IPS-NIHi7 (cell line): ENCODE measurements at regions not wholly inside any gene's neighbourhood (a gene's known extent, or its start where the extent isn't known, plus 50 kb on each side); places are given as distances from the start of the nearest gene placed in this dataset.

Experiments used
- DNase-seq: peaks from one replicate; pipeline ENCODE4 v3.0.0; 2012; ENCODE audit warnings: mixed read lengths; ENCODE audit errors: extremely low spot score

DNA sequence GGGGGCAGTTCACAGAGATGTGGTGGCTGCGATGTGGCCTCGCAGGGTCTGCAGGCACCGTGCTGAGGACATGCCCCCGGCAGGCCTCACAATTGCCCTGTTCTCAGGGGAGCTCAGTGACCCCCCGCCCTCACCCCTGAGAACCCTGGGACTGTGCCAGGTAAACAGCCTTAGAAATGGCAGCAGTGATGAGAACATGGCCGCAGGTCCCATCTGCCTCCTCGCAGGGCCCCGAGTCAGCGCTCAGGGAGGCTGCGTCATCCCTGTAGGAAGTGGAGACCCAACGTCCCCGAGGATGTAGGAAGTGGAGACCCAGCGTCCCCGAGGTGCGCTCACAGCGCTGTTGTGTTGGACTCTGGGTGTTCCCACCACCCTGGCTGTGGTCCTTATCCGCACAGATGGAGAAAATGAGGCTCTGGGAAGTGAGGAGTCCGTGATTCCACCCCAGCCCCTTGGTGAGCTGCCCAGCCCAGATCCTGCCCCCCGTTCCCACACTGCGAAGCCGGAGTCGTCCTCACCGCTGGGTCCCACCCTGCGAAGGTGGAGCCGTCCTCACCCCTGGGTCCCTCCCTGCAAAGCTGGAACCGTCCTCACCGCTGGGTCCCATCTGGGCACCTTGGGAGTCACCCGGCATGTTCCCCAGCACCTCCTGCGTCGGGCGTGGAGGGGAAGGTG, 1086.8 kb downstream of the BRD1 start:
- DNase-seq, result no peak

DNA sequence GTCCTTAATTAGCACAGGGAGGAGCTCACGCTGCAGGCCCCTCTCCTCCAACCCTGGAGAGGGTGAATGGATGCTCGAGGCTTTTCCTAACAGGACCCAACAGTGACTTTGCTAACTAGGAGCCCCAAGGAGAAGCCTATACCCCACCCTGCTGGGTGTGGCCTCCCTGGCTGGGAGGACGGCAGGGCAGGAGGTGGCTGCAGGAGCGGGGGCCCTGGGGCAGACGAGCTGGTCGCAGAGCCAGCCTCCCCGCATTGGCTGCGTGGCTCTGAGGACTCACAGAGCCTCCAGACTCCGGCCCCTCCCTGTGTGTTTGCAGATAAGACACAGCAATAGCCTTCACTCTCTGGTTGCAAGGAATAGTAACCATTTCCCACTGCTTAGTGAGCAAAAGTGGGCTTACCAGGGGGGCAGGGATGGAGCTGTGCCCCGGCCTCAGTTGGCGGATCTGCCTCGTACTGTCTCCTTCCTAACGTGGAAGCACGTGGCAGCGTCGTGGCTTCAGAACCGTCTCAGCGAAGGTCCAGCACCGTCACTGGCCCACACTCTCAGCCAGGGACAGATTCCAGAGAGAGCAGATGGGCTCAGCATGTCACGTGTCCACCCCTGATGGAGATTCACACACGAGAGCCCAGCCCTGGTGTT, 1087.5 kb downstream of the BRD1 start:
- DNase-seq, result no peak

DNA sequence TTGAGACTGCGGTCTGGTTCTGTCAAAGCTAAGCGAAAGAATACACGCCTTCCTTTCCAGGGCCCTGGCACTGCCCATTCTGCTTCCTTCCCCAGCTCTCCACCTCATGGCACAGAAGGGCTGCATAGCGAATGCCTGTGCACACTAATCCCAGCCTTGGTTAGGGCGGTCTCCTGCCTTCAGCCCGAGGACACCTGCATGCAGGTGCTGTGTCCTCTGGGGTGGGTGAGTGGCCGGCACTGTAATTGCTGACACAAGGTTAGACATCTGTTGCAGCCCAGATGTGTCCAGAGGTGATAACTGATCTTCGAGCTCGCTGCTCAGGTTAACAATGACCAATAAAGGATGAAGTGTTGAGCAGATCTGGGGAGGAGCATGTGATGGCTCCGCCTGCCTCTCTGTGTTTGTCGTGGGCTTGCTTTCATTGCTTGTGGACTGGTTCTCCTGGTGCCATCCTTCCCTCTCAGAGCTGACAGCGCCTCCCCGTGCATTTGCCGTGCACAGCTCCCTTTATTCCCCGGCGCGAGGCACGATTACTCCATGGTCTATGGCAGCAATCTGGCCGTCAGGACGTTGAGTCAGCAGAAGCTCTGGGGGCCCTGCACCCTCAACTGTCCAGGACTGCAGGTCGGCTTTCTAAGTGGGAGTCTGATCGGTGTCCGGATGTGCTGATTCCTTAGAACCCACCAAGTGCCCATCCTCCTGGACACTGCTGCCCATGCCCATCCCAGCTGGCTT, 1088.2 kb downstream of the BRD1 start:
- DNase-seq, result no peak

DNA sequence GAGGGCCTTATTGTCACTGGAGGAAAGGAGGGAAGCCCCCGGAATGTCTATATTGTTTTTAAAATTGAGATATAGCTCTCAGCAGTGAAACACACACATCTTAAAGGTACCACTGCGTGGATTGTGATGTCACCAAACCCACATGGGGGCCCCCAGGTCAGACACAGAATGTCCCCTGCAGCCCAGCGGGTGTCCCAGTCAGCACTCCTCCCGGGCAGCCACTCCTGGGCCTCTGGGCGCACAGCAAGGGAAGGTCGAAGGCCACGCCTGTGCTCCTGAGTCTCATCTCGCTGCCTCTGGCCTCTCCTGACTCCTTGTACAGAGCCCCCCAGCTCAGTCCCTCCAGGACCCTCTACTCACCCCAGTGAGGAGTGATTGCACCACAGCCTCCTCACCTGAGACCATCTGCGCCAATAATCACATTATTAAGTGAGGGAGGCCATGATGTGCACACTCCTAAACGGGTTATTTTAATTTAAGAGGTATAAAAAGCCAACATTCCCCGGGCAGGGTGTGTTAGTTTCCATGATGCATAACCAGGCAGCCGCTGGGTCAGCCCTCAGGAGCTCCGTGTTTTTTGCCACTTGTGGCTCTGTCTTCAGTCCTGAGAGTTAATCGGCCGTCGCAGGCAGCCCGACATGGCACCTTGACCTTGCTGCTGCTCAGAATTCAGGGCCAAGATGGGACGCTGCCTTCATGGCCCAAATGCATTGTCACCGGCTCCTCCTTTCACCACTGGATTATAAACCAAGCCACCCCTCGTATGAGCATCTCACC, 1089.3 kb downstream of the BRD1 start:
- DNase-seq, result no peak

DNA sequence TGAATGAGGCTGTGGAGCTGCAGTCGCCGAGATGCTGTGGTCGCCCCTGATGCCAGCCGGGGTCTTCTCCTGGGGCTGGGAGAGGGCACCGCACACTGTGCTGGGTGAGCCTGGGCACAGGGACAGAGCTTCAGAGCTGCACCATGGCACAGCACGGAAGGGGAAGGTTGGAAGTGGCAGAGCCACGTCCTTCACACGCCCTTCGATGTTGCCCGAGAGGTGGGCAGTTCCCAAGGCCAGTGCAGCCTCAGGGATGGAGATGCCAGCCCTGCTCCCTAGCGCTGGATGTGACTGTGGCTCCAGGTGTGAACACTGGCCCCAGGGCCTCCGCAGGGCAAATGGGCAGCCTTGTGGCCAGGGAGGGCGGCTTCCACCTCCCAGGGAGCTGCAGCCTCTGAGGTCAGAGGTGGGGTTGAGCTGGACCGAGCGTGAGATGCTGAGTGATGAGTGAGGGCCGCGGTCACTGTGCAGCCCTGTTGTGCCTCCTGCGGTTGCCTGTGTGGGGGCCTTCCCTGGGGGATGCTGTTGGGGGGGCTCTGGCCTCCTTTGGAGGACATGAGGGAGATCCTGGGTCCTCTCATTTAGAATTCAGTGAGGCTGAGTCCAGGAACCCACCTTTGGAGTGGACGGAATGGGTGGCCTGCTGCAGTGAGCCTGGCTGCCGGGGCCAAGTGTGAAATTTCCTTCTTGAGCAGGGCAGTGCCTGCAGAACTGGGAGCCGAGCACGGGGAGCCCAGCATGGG, 1090.0 kb downstream of the BRD1 start:
- DNase-seq, result no peak

DNA sequence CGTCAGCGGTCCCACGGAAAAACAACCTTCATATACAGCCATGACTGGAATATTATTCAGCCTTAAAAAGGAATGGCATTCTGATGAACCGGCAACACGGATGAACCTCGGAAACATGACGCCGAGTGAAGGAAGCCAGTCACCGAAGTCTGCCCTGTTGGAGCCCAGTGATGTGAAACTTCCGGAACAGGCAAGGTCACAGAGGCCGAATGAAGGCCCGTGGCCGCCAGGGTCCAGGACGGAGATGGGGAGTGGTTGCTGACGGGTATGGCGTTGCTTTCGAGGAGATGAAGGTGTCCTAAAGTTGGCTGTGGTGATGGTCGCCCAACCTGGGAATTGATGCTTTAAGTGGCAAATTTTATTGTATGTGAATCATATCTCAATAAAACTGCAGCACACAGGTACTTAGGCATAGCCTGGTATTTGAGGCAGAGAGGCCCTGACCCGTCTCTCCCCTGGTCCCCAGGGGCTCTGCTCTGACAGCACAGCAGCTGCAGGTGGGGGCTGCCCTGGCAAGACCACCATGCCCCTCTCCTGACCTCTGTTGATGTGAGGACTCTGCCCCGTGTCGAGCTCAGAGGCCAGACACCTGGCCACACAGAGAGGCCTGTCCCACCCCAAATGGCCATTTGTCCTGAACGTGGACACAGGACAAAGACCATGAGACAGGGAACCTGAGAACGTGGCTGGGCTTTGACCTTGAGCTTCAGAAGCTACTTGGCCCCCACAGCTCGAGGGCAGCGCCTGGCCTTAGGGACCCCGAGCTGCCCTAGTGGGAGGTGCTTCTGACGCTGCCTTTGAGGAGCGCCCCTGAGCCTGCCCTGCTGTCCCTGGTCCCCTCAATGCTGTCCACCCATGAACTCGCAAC, 1090.8 kb downstream of the BRD1 start:
- DNase-seq, result no peak

DNA sequence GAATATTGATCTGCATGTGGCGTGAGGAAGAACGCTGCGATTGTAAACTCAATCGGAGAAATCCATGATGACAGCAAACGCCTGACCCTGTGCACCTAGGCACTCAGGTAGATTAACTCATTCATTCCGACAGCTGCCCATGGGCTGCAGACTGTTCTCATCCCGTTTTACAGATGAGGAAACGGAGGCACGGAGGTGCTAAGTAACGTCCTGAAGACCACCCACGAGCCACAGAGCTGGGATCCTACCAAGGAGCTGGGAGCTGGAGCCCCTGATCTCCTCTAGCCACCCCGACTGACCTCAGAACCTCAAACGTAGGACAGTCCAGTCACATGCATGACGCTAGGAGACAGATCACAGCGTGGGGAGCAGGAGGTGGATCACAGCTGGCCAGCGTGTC, 1092.7 kb downstream of the BRD1 start:
- no peak for DNase-seq

DNA sequence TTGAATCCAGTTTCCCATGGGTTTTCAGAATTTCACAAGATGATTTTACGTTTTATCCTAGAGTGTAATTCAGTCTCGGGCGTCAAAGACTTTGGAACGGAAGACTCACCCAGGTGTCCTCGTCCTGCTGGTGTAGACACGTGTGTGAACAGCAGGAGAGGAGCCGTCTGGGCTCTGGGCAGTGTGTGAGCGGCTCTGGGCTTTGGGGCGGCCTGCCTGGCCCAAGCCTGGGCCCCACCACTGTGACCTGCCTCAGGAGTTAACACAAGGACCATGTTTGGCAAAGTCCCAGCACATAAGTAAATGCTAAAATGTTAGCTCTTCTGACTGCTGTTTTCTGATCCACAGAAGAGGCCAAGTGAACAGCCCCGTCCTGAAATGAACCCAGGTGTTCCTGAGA, 1093.3 kb downstream of the BRD1 start:
- DNase-seq, result no peak

DNA sequence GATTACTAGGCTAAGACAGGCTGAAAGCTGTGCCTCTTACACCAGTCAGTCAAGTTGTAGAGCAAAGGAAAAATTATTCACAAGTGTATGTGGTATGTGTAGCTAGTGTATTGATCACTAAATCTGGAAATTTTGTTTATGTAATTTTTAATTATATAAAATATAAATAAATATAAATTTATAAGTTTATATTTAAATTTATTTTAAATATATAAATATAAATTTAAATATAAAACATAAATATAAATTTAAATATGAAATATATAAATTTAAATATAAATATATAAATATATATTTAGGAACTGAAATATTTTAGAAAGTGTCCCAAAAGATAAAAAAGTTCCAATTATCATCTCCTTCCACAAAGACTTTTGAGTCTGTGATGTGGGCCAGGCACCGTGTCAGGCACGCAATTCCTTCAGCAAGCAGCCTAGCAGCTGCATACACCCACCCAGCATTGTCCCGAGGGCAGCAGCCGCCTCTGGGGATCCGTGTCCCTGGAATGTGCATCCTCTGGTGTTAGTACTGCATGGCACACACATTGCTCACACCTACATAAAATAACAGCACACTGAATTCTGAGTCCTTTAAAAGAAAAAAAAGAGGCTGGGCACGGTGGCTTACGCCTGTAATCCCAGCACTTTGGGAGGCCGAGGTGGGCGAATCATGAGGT, 1098.0 kb downstream of the BRD1 start:
- DNase-seq, result no peak

DNA sequence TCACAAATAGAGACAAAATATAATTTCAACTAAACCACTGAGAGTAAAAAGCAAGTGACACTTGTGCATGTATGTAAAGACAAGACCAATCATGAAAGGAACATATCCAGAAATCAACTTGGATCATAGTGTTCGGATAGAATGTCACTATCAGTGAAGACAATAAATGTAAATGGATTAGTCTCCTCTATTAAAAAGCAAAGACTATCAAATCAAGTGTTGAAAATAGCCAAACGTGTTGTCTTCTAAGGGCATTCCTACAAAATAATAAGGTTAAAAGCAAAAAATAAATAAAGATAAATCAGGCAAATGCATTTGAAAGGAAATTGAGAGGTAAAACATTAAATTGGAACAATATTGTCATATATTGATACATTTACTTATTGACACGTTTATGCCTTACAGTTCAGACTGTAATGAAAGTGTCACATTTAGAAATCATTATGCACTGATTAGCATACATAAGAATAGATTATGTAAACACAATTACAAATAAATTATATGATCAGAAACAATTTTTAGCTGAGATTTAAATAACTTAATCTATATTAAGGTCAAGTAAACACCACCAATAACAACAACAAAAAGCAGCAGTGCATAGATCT, 1100.1 kb downstream of the BRD1 start:
- no peak for DNase-seq

DNA sequence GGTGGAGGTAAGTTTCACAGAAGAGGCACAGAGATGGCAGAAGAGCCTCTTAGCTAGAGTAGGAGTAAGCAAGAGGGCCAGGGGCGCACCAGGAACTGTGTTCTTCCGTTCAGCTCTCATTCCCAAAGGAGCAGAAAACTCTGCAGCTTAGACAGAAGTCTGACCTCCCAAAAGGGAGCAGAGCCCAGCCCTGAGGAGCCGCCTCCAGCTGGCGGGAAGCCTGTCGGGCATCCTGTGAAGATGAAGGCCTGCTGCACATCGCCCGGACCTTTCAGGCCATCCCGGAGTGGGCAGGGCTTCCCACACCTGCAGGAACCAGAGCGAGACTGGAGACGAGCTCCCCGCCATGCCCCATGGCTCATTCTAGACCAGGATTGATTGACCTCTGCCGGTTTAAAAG, 1102.8 kb downstream of the BRD1 start:
- DNase-seq, result no peak

DNA sequence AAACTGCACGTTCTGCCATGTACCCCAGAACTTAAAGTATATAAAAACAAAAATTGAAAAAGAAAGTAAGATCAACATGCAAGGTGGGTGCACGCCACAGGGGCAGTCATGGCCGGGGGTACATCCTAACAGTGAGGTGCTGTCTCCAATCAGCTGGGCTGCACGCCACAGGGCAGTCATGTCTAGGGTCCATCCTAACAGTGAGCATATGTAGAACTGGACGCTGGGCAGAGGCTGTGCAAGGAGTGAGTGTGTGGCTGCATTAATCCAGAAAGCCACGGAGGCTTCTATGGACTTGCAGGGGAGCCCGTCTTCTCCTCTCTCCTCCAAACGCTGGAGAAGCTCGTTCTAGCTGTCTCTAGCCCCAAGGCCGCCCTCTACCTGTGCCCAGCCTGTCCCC, 1105.0 kb downstream of the BRD1 start:
- no peak for DNase-seq

DNA sequence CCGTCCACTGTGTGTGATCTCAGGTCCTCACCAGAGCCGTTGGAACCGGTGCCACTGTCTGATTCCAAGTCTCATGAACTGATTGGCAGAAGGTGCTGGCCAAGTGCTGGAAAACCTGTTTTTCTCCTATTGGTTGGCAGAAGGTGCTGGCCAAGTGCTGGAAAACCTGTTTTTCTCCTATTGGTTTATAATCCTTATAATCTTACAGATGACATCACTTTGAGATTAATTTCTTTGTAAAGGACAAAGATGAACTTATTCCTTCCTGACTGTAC, 1106.3 kb downstream of the BRD1 start:
- DNase-seq, result no peak

DNA sequence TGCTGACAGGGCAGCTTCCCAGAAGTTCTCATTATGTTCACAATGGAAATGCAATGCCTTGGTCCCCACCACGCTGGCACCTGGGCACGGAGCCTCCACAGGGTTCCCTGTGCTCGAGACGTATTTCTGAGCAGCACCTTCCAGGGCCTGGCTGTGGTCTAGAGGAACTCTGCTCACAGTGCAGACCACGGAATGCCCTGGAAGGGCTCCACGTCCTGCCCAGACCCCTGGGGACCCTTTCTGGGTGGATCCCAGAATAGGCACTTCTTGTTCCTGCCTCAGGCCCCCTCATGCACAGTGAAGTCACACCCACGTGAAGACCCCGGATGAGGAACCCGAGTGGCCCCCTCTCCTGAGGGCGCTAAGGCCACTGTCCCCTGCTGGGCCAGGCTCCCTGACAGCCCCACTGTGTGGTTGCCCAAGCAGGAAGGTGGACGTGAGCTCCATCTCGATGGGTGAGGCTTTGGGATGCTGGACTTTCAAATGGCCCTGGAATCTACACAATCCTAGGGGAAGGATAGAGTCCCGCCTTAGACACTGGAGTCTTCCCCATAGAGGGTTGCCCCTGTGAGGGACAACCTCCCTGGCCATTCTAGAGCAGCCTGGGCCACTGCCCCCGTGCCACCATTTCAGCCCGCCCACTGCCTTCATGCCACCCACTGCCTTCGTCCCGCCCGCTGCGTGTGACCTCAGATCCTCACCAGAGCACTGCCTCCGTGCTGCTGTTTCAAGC, 1106.8 kb downstream of the BRD1 start:
- no peak for DNase-seq

DNA sequence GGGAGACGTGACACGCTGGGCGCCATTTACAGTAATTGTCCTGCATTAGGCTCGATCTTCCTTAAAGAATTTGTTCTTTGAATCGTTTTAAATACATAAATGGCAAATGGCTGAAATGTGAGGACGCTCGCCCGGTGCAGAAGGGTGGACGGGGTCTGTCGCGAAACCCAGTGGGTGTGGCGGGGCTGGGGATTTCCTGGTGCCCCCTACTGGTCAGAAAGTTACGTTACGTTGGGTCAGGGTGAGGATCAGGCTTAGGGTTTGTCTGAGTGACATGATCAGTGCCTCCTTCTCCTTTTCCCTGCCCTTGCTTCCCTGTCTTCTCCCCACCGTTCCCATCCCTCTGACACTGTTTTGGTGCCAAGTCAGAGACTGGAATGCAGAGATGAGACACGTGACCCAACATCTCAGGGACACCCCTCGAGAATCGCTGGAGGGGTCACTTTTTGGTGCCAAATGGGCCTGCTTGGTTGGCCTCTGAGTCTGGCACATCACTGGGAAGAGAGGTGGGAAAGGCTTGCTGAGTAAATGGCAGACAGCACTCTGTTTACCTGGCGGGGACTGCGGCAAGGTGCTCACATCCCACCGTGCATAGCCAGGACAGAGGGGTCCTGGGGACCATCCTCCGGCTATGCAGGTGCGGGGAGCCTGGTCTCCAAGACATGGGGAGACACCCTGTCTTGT, 1107.6 kb downstream of the BRD1 start:
- peak; percentile 83 for DNase-seq

DNA sequence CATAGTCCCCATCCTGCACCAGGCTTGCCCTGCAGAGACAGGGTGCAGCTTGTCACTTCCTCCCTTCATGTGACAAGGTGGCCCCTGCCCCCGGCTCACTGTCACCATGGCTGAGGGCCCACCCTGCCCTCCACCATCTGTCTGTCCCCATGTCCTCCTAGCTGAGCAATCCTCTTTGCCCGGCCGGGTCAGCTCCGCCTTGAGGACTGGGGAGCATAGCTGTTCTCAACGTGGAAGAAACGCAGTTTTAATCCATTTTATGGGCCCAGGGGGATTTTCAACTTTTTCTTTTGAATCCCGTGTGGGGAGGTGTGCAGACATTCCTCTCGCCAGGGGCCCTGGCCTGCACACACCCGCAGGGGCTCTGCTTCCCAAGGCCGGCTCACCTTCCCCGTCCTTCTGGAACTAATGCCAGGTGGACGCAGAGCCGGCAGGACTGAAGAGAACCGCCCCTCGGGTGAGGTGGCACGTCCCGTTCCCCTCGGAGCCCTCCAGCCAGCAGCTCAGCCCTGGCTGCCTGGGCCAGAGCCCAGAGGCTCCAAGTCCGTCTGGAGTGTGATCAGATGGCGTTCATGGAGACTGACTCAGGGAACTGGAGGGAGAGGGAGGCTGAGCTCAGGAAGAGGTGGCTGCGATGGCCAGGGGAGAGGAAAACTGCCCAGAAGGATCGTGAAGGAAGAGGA, 1108.7 kb downstream of the BRD1 start:
- DNase-seq, result no peak

DNA sequence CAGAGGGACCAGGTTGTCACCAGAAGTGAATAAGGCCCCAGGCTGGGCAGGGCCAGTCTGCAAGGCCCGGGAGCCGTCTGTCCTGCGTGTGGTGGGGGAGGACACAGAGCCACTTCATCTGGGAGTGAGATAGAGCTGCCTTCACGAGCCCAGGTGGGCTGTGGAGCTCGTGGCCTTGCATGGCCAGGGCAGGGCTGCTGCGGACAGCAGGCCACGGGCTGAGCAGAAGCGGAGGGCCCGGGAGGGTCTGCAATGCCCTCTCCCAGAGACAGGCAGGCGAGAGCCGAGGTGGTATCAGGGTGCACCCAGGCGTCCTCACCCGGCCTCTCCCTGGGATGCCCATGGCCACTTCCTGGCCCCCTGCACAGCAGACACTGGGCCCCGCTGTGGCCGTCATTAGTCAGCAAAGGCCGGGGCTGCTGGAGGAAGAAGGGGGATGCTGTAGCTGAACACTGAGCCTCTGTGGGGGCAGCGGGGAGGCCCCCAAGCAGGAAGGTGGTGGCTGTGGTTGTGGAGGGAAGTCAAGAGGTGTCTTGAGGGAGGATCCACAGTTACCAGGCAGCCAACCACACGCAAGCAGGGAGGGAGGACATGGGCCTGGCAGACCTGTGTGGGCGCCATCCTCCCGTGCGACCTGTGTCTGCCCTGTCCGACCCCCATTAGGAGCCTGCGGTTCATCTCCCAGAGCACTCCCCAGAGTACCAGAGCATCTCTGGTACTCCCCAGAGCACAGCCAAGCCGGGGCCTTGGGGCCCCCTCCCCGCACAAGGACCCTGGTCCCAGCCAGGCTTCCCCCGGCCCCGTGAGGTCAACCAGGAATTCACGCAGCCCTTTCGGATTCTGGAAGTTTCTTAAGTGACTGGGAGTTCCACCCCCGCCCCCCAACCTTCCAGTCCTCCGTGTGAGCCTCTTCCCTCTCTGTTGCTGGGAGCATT, 1109.5 kb downstream of the BRD1 start:
- DNase-seq, result no peak
